ENCODE measurements at regions not wholly inside any gene's neighbourhood (a gene's known extent, or its start where the extent isn't known, plus 50 kb on each side); places are given as distances from the start of the nearest gene placed in this dataset.
A peak's percentile ranks its signal among the peaks of the same experiment; 100 is the strongest.

DNA sequence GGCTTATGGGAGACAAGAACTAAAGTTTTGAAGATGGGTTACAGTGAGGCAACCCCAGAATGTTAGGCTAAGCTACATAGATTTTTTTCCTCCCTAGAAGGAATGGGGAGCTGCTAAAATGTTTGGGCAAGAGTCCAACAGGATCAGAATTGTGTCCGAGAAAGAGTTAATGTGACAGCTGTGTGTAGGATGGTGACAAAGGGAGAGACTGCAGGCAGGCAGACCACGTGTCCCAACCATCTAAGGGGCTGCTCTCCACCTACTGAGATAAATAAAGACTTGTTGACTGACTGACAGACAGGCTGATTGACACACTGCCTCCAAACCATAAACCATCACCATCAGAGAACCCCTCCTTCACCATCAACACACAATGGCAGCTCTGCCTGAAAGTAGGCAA, 133.7 kb upstream of the CTTNBP2NL start:
- no peak overlapping the region for H3K14ac ChIP-seq (ENCODE audit: insufficient read depth, low read length)
- no peak overlapping the region for H3K4me3 Mint-ChIP-seq
- no peaks in the 10 kb centered on the region for H3K4me1 ChIP-seq (ENCODE audit: insufficient read depth, low read length)
- H3K36me3 Mint-ChIP-seq (ENCODE audit: insufficient read depth in 1 of 3, low read depth in 3 of 3) = no peaks in the 10 kb centered on the region
- H3K27me3 Mint-ChIP-seq (ENCODE audit: low read depth) = no peaks in the 10 kb centered on the region; the same call in 1 of the 2 replicates
- no peak overlapping the region for H4K8ac ChIP-seq (replicated peaks; ENCODE audit: insufficient read length, low read depth, low read length)
- TF ChIP-seq, protein P1, sequence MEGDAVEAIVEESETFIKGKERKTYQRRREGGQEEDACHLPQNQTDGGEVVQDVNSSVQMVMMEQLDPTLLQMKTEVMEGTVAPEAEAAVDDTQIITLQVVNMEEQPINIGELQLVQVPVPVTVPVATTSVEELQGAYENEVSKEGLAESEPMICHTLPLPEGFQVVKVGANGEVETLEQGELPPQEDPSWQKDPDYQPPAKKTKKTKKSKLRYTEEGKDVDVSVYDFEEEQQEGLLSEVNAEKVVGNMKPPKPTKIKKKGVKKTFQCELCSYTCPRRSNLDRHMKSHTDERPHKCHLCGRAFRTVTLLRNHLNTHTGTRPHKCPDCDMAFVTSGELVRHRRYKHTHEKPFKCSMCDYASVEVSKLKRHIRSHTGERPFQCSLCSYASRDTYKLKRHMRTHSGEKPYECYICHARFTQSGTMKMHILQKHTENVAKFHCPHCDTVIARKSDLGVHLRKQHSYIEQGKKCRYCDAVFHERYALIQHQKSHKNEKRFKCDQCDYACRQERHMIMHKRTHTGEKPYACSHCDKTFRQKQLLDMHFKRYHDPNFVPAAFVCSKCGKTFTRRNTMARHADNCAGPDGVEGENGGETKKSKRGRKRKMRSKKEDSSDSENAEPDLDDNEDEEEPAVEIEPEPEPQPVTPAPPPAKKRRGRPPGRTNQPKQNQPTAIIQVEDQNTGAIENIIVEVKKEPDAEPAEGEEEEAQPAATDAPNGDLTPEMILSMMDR (conservative IDR thresholded peaks at IDR 0.05) = no peak
- H3K4ac ChIP-seq (ENCODE audit: low read depth, low read length) = no peak overlapping the region
- no peak overlapping the region for H3K4me2 ChIP-seq (ENCODE audit: insufficient read depth, insufficient read length, low read length)
- H4K20me1 ChIP-seq (ENCODE audit: control insufficient read depth, insufficient read depth, insufficient read length) = no peaks in the 10 kb centered on the region
- H4K5ac ChIP-seq (ENCODE audit: insufficient read length, low read depth, low read length) = no peak overlapping the region
- H3K9me3 Mint-ChIP-seq = no peaks in the 10 kb centered on the region
- DNase-seq = no peak
- H3K79me2 ChIP-seq (ENCODE audit: insufficient read depth, low read length) = no peaks in the 10 kb centered on the region
- no peak overlapping the region for H2AFZ ChIP-seq (ENCODE audit: low read length)
- no peak overlapping the region for H2BK20ac ChIP-seq (ENCODE audit: low read depth, low read length, poor library complexity, severe bottlenecking)
- H2BK12ac ChIP-seq (ENCODE audit: insufficient read length, low read depth, low read length) = no peak overlapping the region
- H3K79me1 ChIP-seq (ENCODE audit: insufficient read depth, low read depth, low read length, poor library complexity, severe bottlenecking) = no peaks in the 10 kb centered on the region
- H3K23me2 ChIP-seq (ENCODE audit: insufficient read length, low read depth, low read length, poor library complexity, severe bottlenecking) = no peaks in the 10 kb centered on the region
- no peaks in the 10 kb centered on the region for H3K9me3 ChIP-seq (ENCODE audit: control insufficient read depth, low read depth, low read length)
- no peaks in the 10 kb centered on the region for H3K27me3 ChIP-seq (ENCODE audit: insufficient read depth, low read length)
- no peak overlapping the region for H3K23ac ChIP-seq (ENCODE audit: insufficient read length, low read depth, low read length)
- no peak overlapping the region for H3K9ac ChIP-seq (ENCODE audit: extremely low read depth, insufficient read length, low read length)
- no peak overlapping the region for H4K91ac ChIP-seq (ENCODE audit: insufficient read length, low read depth, low read length)
- WGBS (ENCODE audit: extremely low coverage, insufficient read length, low lambda C conversion rate) = no CpG with 5 or more reads among the region's 2 CpGs
- H3T11ph ChIP-seq (ENCODE audit: low read length) = no peak overlapping the region
- H3K56ac ChIP-seq (ENCODE audit: insufficient read length, low read depth, low read length) = no peak overlapping the region
- no peak overlapping the region for H2BK120ac ChIP-seq (ENCODE audit: low read depth, low read length, poor library complexity, severe bottlenecking)
- no peak overlapping the region for H2AK5ac ChIP-seq (ENCODE audit: insufficient read length, low read length)
- H2BK5ac ChIP-seq (ENCODE audit: insufficient read length, low read length) = no peak overlapping the region
- H3K4me1 Mint-ChIP-seq = peaks cover 15 to 19% of the 10 kb centered on the region in 2 experiments
- H2BK15ac ChIP-seq (ENCODE audit: low read depth, low read length) = no peak overlapping the region
- peak overlapping the region in 1 of 3 experiments; percentile 23; a peak in 1 of 7 replicates for H3K27ac Mint-ChIP-seq
- no peak overlapping the region for H3K27ac ChIP-seq (ENCODE audit: insufficient read length, low read depth, low read length)
- H3K18ac ChIP-seq (ENCODE audit: insufficient read length, low read depth, low read length) = no peak overlapping the region

All from H9 (cell line).